Colonic mucosa (tissue), 4 donors: ENCODE measurements at regions not wholly inside any gene's neighbourhood (a gene's known extent, or its start where the extent isn't known, plus 50 kb on each side); places are given as distances from the start of the nearest gene placed in this dataset.
A peak's percentile ranks its signal among the peaks of the same experiment; 100 is the strongest.

Experiments
- DNase-seq: peaks from one replicate; pipeline ENCODE4 v3.0.0-alpha.2; 2020
- H3K27ac ChIP-seq: fragments of 200-600 bp; one replicate; pipeline ENCODE4 v1.8.0; 2021
- H3K27me3 ChIP-seq: fragments of 200-600 bp; one replicate; pipeline ENCODE4 v1.8.0; 2021
- H3K36me3 ChIP-seq: fragments of 200-600 bp; one replicate; pipeline ENCODE4 v1.8.0; 2021
- H3K4me1 ChIP-seq: fragments of 200-600 bp; one replicate; pipeline ENCODE4 v1.8.0; 2021; ENCODE audit warnings: mild to moderate bottlenecking
- H3K4me3 ChIP-seq: fragments of 200-600 bp; one replicate; pipeline ENCODE4 v1.8.0; 2021
- H3K9ac ChIP-seq, 2 donors: one replicate each; pipeline ENCODE4 v1.7.0; 2013; ENCODE audit warnings: control low read depth in 2 of 2, low read depth in 2 of 2, low read length in 2 of 2
- H3K9me3 ChIP-seq: fragments of 200-600 bp; one replicate; pipeline ENCODE4 v1.8.0; 2021
- intact Hi-C: fragments of 100-400 bp; cut with DNase I; formaldehyde crosslinking; loops from one replicate; pipeline ENCODE4 v1.14.1; 2022
- TF ChIP-seq, protein P1 (sequence below): fragments of 200-600 bp; IDR thresholded peaks from one replicate; pipeline ENCODE4 v1.8.0; 2022; ENCODE audit warnings: antibody characterized with exemption, mild to moderate bottlenecking
- donor health status: healthy.
- donor health status: DM: no; HTN: no; CAD: no.
- donor health status: DM: no; HTN: no; CAD: no.

DNA sequence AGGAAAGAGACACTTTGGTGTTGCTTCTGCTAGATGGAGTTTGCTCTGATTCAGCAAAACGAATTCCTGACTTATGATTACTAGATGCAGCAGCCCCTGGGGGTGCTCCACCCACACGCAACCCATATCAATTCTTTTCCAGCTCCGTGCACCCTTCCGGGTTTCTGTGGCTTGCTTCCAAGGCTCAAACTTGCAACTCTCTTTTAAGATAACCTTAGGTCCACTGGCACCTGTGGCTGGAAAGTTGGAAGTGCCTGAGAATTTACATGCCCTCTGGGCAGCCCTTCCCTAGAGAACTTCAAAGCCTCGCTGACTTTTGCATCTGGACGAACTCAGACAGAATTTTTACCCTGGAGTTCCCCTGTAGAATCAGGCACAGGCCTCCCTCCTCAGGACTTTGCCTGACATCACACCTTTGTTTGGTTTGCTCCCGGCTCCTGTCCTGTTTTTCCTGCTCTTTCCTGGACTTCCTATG, 224.9 kb downstream of the SNX18 start:
- intact Hi-C loops, result no loop called here
- Histone ChIP-seq H3K9me3 (no peaks in the 10 kb centered on the region), H3K4me1 (peaks cover 4% of the 10 kb centered on the region), H3K27me3 (no peaks in the 10 kb centered on the region), H3K36me3 (no peaks in the 10 kb centered on the region), H3K9ac (no peak overlapping the region), H3K27ac (no peak overlapping the region), H3K4me3 (no peak overlapping the region)
- peak; percentile 44 for DNase-seq
- TF ChIP-seq, protein P1, sequence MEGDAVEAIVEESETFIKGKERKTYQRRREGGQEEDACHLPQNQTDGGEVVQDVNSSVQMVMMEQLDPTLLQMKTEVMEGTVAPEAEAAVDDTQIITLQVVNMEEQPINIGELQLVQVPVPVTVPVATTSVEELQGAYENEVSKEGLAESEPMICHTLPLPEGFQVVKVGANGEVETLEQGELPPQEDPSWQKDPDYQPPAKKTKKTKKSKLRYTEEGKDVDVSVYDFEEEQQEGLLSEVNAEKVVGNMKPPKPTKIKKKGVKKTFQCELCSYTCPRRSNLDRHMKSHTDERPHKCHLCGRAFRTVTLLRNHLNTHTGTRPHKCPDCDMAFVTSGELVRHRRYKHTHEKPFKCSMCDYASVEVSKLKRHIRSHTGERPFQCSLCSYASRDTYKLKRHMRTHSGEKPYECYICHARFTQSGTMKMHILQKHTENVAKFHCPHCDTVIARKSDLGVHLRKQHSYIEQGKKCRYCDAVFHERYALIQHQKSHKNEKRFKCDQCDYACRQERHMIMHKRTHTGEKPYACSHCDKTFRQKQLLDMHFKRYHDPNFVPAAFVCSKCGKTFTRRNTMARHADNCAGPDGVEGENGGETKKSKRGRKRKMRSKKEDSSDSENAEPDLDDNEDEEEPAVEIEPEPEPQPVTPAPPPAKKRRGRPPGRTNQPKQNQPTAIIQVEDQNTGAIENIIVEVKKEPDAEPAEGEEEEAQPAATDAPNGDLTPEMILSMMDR, result no peak

- peaks cover 4% of the 10 kb centered on the region for H3K4me1 ChIP-seq
- no peak overlapping the region for H3K4me3 ChIP-seq
- H3K36me3 ChIP-seq, result no peaks in the 10 kb centered on the region
- TF ChIP-seq, protein P1, result no peak
- H3K9ac ChIP-seq, result no peak overlapping the region
- intact Hi-C loops, result no loop called here
- no peak for DNase-seq
- no peak overlapping the region for H3K27ac ChIP-seq
- H3K27me3 ChIP-seq, result no peaks in the 10 kb centered on the region
- no peaks in the 10 kb centered on the region for H3K9me3 ChIP-seq
Observed at GRCh38 chr5:54741711-54742110, 224.2 kb downstream of the SNX18 start.

GRCh38 chr5:54740141-54740540, 222.6 kb downstream of the SNX18 start:
- no peak overlapping the region for H3K4me3 ChIP-seq
- no peak for DNase-seq
- H3K9ac ChIP-seq, result no peak overlapping the region
- H3K9me3 ChIP-seq, result no peaks in the 10 kb centered on the region
- H3K27me3 ChIP-seq, result no peaks in the 10 kb centered on the region
- H3K4me1 ChIP-seq, result peaks cover 4% of the 10 kb centered on the region
- TF ChIP-seq, protein P1, result no peak
- H3K27ac ChIP-seq, result no peak overlapping the region
- intact Hi-C loops, result no loop called here
- H3K36me3 ChIP-seq, result no peaks in the 10 kb centered on the region

DNA sequence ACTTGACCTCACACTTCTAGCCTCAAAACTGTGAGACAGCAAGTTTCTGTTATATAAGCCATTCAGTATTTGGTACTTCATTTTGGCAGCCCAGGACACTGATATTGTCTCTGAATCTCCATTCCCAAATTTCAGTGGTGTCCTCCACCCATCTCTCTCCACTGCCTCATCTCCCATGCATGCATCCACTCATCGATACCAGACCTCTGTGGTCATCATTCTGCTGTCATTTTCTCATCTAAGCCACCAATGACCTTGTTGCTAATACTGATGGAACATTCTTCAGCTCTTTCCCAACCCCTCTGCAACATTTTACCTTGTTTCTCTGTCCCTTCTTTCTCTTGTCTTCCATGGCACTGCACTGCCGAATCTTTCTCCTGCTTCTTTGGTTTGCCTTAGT, 221.8 kb downstream of the SNX18 start:
- Histone ChIP-seq H3K27me3 (no peaks in the 10 kb centered on the region), H3K27ac (no peak overlapping the region), H3K4me1 (peaks cover 4% of the 10 kb centered on the region), H3K9ac (no peak overlapping the region), H3K4me3 (no peak overlapping the region), H3K9me3 (no peaks in the 10 kb centered on the region), H3K36me3 (no peaks in the 10 kb centered on the region)
- intact Hi-C loops, result no loop called here
- no peak for DNase-seq
- TF ChIP-seq, protein P1, result no peak

- Histone ChIP-seq H3K4me3 (no peak overlapping the region), H3K4me1 (peaks cover 3% of the 10 kb centered on the region), H3K9me3 (no peaks in the 10 kb centered on the region), H3K9ac (no peak overlapping the region), H3K27me3 (no peaks in the 10 kb centered on the region), H3K27ac (no peak overlapping the region), H3K36me3 (no peaks in the 10 kb centered on the region)
- intact Hi-C loops, result no loop called here
- TF ChIP-seq, protein P1, result no peak
- no peak for DNase-seq
Observed at GRCh38 chr5:54738973-54739367, 221.4 kb downstream of the SNX18 start.
